Parathyroid adenoma (tissue), 2 donors: ENCODE measurements at regions not wholly inside any gene's neighbourhood (a gene's known extent, or its start where the extent isn't known, plus 50 kb on each side); places are given as distances from the start of the nearest gene placed in this dataset.

Experiments used
- H2AFZ ChIP-seq: fragments of 300-600 bp; sonication (generic); one replicate; pipeline ENCODE4 v1.7.0; 2017; ENCODE audit warnings: antibody characterized with exemption, mild to moderate bottlenecking
- H3K27ac ChIP-seq: fragments of 300-600 bp; sonication (generic); one replicate; pipeline ENCODE4 v1.7.0; 2017
- H3K27me3 ChIP-seq: fragments of 300-600 bp; sonication (generic); one replicate; pipeline ENCODE4 v1.7.0; 2017; ENCODE audit warnings: low read length; ENCODE audit not compliant: control insufficient read depth, insufficient read depth
- H3K36me3 ChIP-seq: fragments of 300-600 bp; sonication (generic); one replicate; pipeline ENCODE4 v1.7.0; 2017; ENCODE audit warnings: low read length; ENCODE audit not compliant: control insufficient read depth, insufficient read depth
- H3K4me1 ChIP-seq: fragments of 300-600 bp; sonication (generic); one replicate; pipeline ENCODE4 v1.7.0; 2017; ENCODE audit warnings: control low read depth
- H3K4me2 ChIP-seq: fragments of 300-600 bp; sonication (generic); one replicate; pipeline ENCODE4 v1.7.0; 2017; ENCODE audit warnings: low read length
- H3K4me3 ChIP-seq: fragments of 300-600 bp; sonication (generic); one replicate; pipeline ENCODE4 v1.7.0; 2017; ENCODE audit warnings: low read depth, low read length
- H3K79me2 ChIP-seq: fragments of 300-600 bp; sonication (generic); one replicate; pipeline ENCODE4 v1.7.0; 2017; ENCODE audit warnings: control low read depth
- H3K9ac ChIP-seq: fragments of 300-600 bp; sonication (generic); one replicate; pipeline ENCODE4 v1.7.0; 2017; ENCODE audit warnings: mild to moderate bottlenecking
- H3K9me3 ChIP-seq: fragments of 300-600 bp; sonication (generic); one replicate; pipeline ENCODE4 v1.7.0; 2017; ENCODE audit warnings: low read length; ENCODE audit not compliant: control insufficient read depth
- TF ChIP-seq, protein P1 (sequence below): fragments of 300-600 bp; sonication (generic); IDR thresholded peaks from one replicate; pipeline ENCODE4 v1.7.0; 2017; ENCODE audit warnings: antibody characterized with exemption, mild to moderate bottlenecking
- donor health status: primary hyperparathyroidism.

DNA sequence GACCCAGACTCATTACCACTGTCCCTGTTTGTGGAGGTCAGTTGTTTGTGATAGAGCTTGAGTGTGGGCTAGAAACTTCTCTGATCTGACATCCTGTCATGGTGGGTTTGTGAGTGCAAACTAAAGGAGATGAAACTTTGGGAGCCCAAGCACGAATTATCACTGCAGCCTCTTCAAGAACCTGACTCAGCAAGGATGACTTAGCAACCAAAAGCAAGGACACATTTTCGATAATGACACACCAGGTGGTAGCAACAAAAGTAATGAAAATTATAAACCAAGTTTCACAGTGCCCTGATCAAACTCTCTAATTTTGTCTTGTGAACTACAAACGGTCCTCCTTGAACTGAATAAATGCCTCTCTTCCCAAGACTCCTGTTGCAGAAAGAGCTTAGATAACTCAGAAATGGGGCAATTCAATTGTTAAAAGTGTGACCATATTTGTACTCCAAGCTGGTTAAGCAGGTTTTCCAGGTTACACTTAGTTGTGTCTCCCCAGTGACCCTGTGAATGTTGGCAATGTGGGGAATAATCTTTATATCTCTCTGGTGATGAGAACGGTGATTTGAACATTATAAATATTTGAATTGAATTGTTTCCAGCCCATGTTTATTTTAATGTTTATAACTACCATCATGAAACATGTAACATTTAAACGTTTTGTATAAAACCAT lies 52.6 kb upstream of the ATP8A1 start:
- Histone ChIP-seq H3K27ac (peak overlapping the region; percentile 71), H2AFZ (peak overlapping the region; percentile 35), H3K36me3 (no peaks in the 10 kb centered on the region), H3K4me1 (peaks cover 9% of the 10 kb centered on the region), H3K27me3 (no peaks in the 10 kb centered on the region), H3K79me2 (no peaks in the 10 kb centered on the region), H3K9ac (no peak overlapping the region), H3K4me2 (peak overlapping the region; percentile 44), H3K9me3 (no peaks in the 10 kb centered on the region), H3K4me3 (peak overlapping the region; percentile 3)
- TF ChIP-seq, protein P1, sequence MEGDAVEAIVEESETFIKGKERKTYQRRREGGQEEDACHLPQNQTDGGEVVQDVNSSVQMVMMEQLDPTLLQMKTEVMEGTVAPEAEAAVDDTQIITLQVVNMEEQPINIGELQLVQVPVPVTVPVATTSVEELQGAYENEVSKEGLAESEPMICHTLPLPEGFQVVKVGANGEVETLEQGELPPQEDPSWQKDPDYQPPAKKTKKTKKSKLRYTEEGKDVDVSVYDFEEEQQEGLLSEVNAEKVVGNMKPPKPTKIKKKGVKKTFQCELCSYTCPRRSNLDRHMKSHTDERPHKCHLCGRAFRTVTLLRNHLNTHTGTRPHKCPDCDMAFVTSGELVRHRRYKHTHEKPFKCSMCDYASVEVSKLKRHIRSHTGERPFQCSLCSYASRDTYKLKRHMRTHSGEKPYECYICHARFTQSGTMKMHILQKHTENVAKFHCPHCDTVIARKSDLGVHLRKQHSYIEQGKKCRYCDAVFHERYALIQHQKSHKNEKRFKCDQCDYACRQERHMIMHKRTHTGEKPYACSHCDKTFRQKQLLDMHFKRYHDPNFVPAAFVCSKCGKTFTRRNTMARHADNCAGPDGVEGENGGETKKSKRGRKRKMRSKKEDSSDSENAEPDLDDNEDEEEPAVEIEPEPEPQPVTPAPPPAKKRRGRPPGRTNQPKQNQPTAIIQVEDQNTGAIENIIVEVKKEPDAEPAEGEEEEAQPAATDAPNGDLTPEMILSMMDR: no peak

DNA sequence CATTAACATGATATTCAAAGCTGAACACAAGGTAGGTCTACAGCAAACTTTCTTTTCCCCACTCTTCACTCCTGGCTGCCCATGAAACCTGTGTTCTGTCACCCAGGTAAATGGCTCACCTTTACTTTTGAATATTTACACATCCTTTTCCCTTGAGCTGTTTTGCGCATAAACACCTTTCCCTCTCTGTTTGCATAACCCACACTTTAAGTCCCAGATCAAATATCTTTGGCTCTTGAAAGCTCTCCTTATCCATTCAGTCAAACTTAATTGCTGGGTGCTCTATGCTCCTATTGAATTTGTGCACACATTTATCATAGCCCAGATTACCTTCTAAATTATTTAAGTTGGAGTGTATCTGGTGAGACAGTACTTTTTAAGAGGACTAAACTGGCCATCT lies 51.7 kb upstream of the ATP8A1 start:
- no peak overlapping the region for H2AFZ ChIP-seq
- no peak overlapping the region for H3K4me3 ChIP-seq
- no peak overlapping the region for H3K9ac ChIP-seq
- TF ChIP-seq, protein P1: no peak
- no peak overlapping the region for H3K4me2 ChIP-seq
- H3K27ac ChIP-seq: peak overlapping the region; percentile 71
- H3K9me3 ChIP-seq: no peaks in the 10 kb centered on the region
- H3K4me1 ChIP-seq: peaks cover 9% of the 10 kb centered on the region
- no peaks in the 10 kb centered on the region for H3K36me3 ChIP-seq
- H3K27me3 ChIP-seq: no peaks in the 10 kb centered on the region
- H3K79me2 ChIP-seq: no peaks in the 10 kb centered on the region
